WI38 (cell line): ENCODE measurements at regions not wholly inside any gene's neighbourhood (a gene's known extent, or its start where the extent isn't known, plus 50 kb on each side); places are given as distances from the start of the nearest gene placed in this dataset.

Experiments
- H3K4me3 ChIP-seq: 2 replicates; pipeline ENCODE4 v1.5.1; 2011; ENCODE audit warnings: low read depth, mild to moderate bottlenecking, control low read depth, low read length
- CTCF ChIP-seq: IDR thresholded peaks from 2 replicates; pipeline ENCODE4 v1.5.1; 2012; ENCODE audit warnings: low read depth, mild to moderate bottlenecking, control low read depth, low read length

DNA sequence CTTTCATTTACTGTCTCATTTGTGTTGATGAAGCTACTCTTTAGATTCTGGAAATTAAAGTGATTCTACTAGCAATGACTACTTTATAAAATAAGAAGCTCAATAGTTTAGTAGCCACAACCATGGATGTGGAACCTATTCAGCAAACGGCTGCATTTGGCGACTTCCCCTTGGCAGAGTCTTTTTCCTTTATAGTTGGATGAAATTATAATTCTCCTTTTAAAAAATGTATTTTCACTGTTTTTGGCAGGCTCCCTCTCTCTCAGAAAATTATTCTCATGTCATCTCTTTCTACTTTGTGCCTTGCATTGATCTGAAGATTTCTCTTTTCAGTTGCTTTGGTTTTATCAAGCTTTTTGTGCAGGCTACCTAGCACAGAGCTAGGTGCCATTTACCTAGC lies 50.6 kb upstream of the KCNN2 start:
- no peak overlapping the region for H3K4me3 ChIP-seq
- TF ChIP-seq CTCF = no peak

GRCh38 chr5:114311968-114312367 lies 49.9 kb upstream of the KCNN2 start:
- TF ChIP-seq CTCF = no peak
- no peak overlapping the region for H3K4me3 ChIP-seq
